ENCODE measurements at regions not wholly inside any gene's neighbourhood (a gene's known extent, or its start where the extent isn't known, plus 50 kb on each side); places are given as distances from the start of the nearest gene placed in this dataset.

- Histone ChIP-seq H3K27me3 (no peaks in the 10 kb centered on the region), H3K36me3 (no peaks in the 10 kb centered on the region), H3K9ac (no peak overlapping the region), H2AFZ (replicated peaks) (no peak overlapping the region), H3K4me3 (no peak overlapping the region), H3K27ac (no peak overlapping the region), H4K20me1 (ENCODE audit: low read depth) (no peaks in the 10 kb centered on the region), H3K4me2 (no peak overlapping the region), H3K4me1 (peaks cover 24% of the 10 kb centered on the region), H3F3A (ENCODE audit: low read depth) (peaks cover 17% of the 10 kb centered on the region), H3K9me3 (ENCODE audit: low read depth) (no peaks in the 10 kb centered on the region), H3K79me2 (ENCODE audit: low read depth) (no peaks in the 10 kb centered on the region)
- peaks cover 20% of the 10 kb centered on the region for H3K4me1 Mint-ChIP-seq
- peaks cover 5% of the 10 kb centered on the region for H3K9me3 Mint-ChIP-seq
- no peak for TF ChIP-seq CTCF (IDR thresholded peaks at IDR 0.05)
- no peak for DNase-seq (ENCODE audit: low spot score)
- no peaks in the 10 kb centered on the region for H3K36me3 Mint-ChIP-seq
- H3K27me3 Mint-ChIP-seq (ENCODE audit: insufficient read depth, low read depth), result peaks cover 2% of the 10 kb centered on the region
- H3K27ac Mint-ChIP-seq, result no peak overlapping the region
- no peak overlapping the region for H3K4me3 Mint-ChIP-seq
Observed at GRCh38 chr2:12004713-12005112, 258.3 kb downstream of the LPIN1 start.

GRCh38 chr2:12005886-12006681, 259.7 kb downstream of the LPIN1 start:
- no peak overlapping the region for H3K9ac ChIP-seq
- DNase-seq (ENCODE audit: low spot score), result peak; percentile 19
- TF ChIP-seq EZH2phosphoT487 (IDR thresholded peaks at IDR 0.05) (no peak), CTCF (IDR thresholded peaks at IDR 0.05) (no peak), EZH2 (IDR thresholded peaks at IDR 0.05) (no peak)
- H3K36me3 ChIP-seq, result no peaks in the 10 kb centered on the region
- H3K4me2 ChIP-seq, result peak overlapping the region; percentile 40
- no peaks in the 10 kb centered on the region for H4K20me1 ChIP-seq (ENCODE audit: low read depth)
- peaks cover 17% of the 10 kb centered on the region for H3F3A ChIP-seq (ENCODE audit: low read depth)
- H3K36me3 Mint-ChIP-seq, result no peaks in the 10 kb centered on the region
- peaks cover 5% of the 10 kb centered on the region for H3K9me3 Mint-ChIP-seq
- peaks cover 20% of the 10 kb centered on the region for H3K4me1 Mint-ChIP-seq
- peaks cover 2% of the 10 kb centered on the region for H3K27me3 Mint-ChIP-seq (ENCODE audit: insufficient read depth, low read depth)
- H3K27me3 ChIP-seq, result no peaks in the 10 kb centered on the region
- H3K27ac ChIP-seq, result peak overlapping the region; percentile 91
- H3K4me3 ChIP-seq, result no peak overlapping the region
- H3K9me3 ChIP-seq (ENCODE audit: low read depth), result no peaks in the 10 kb centered on the region
- H3K4me1 ChIP-seq, result peaks cover 24% of the 10 kb centered on the region
- H2AFZ ChIP-seq (replicated peaks), result peak overlapping the region; percentile 68
- H3K79me2 ChIP-seq (ENCODE audit: low read depth), result no peaks in the 10 kb centered on the region
- peak overlapping the region; percentile 78 for H3K27ac Mint-ChIP-seq
- H3K4me3 Mint-ChIP-seq, result no peak overlapping the region

- peak overlapping the region; percentile 68 for H2AFZ ChIP-seq (replicated peaks)
Observed at GRCh38 chr2:12006850-12007249, 260.4 kb downstream of the LPIN1 start.

More at GRCh38 chr2:12006850-12007249, 260.4 kb downstream of the LPIN1 start:
- no peaks in the 10 kb centered on the region for H3K36me3 ChIP-seq
- peaks cover 24% of the 10 kb centered on the region for H3K4me1 ChIP-seq
- no peak overlapping the region for H3K4me3 ChIP-seq
- no peak overlapping the region for H3K4me3 Mint-ChIP-seq
- peak overlapping the region; percentile 78 for H3K27ac Mint-ChIP-seq
- H4K20me1 ChIP-seq (ENCODE audit: low read depth), result no peaks in the 10 kb centered on the region
- H3K79me2 ChIP-seq (ENCODE audit: low read depth), result no peaks in the 10 kb centered on the region
- H3K9ac ChIP-seq, result no peak overlapping the region
- H3K4me2 ChIP-seq, result peak overlapping the region; percentile 40
- no peaks in the 10 kb centered on the region for H3K9me3 ChIP-seq (ENCODE audit: low read depth)
- peaks cover 5% of the 10 kb centered on the region for H3K9me3 Mint-ChIP-seq
- no peaks in the 10 kb centered on the region for H3K36me3 Mint-ChIP-seq
- peak overlapping the region; percentile 91 for H3K27ac ChIP-seq
- no peaks in the 10 kb centered on the region for H3K27me3 ChIP-seq
- no peak for TF ChIP-seq EZH2phosphoT487 (IDR thresholded peaks at IDR 0.05)
- TF ChIP-seq CTCF (IDR thresholded peaks at IDR 0.05), result no peak
- TF ChIP-seq EZH2 (IDR thresholded peaks at IDR 0.05), result no peak
- DNase-seq (ENCODE audit: low spot score), result peak; percentile 94
- H3K4me1 Mint-ChIP-seq, result peaks cover 20% of the 10 kb centered on the region
- H3K27me3 Mint-ChIP-seq (ENCODE audit: insufficient read depth, low read depth), result peaks cover 2% of the 10 kb centered on the region
- peaks cover 17% of the 10 kb centered on the region for H3F3A ChIP-seq (ENCODE audit: low read depth)
